ENCODE measurements at regions not wholly inside any gene's neighbourhood (a gene's known extent, or its start where the extent isn't known, plus 50 kb on each side); places are given as distances from the start of the nearest gene placed in this dataset.
"Not testable (repeated sequence)": the region's sequence is repeated elsewhere in the genome, so short reads cannot be mapped to it uniquely, and the experiment has no call there.

- DNase-seq = no peak
Observed at GRCh38 chr4:19119904-19120560, 1098.5 kb upstream of the LCORL start.

- no peak for DNase-seq
Observed at GRCh38 chr4:19117022-19117421, 1095.5 kb upstream of the LCORL start.

- DNase-seq = no peak
Observed at GRCh38 chr4:19104176-19104575, 1082.6 kb upstream of the LCORL start.

- DNase-seq = no peak
Observed at GRCh38 chr4:19095491-19096046, 1074.0 kb upstream of the LCORL start.

- no peak for DNase-seq
Observed at GRCh38 chr4:19093951-19094350, 1072.4 kb upstream of the LCORL start.

GRCh38 chr4:19092797-19093196 is 1071.2 kb upstream of the LCORL start:
- no peak for DNase-seq

- no peak for DNase-seq
Observed at GRCh38 chr4:19074036-19074435, 1052.5 kb upstream of the LCORL start.

GRCh38 chr4:19063662-19064061 is 1042.1 kb upstream of the LCORL start:
- no peak for DNase-seq

- no peak for DNase-seq
Observed at GRCh38 chr4:19054916-19055315, 1033.4 kb upstream of the LCORL start.

GRCh38 chr4:19051831-19052230 is 1030.3 kb upstream of the LCORL start:
- peak; percentile 45 for DNase-seq

- DNase-seq = no peak
Observed at GRCh38 chr4:19047279-19047880, 1025.8 kb upstream of the LCORL start.

GRCh38 chr4:19039816-19040215 is 1018.3 kb upstream of the LCORL start:
- DNase-seq = no peak

- no peak for DNase-seq
Observed at GRCh38 chr4:19038231-19038630, 1016.7 kb upstream of the LCORL start.

- DNase-seq = no peak
Observed at GRCh38 chr4:19033816-19034733, 1012.5 kb upstream of the LCORL start.

- no peak for DNase-seq
Observed at GRCh38 chr4:19030536-19030935, 1009.0 kb upstream of the LCORL start.

- DNase-seq = no peak
Observed at GRCh38 chr4:19030048-19030447, 1008.5 kb upstream of the LCORL start.

GRCh38 chr4:19026281-19026680 is 1004.7 kb upstream of the LCORL start:
- DNase-seq = no peak

GRCh38 chr4:19025031-19025430 is 1003.5 kb upstream of the LCORL start:
- no peak for DNase-seq

- no peak for DNase-seq
Observed at GRCh38 chr4:19024047-19024446, 1002.5 kb upstream of the LCORL start.

GRCh38 chr4:19021617-19022016 is 1000.1 kb upstream of the LCORL start:
- DNase-seq = no peak

- DNase-seq = not testable (repeated sequence)
Observed at GRCh38 chr4:19016550-19016949, 995.0 kb upstream of the LCORL start.

- no peak for DNase-seq
Observed at GRCh38 chr4:19014594-19014993, 993.0 kb upstream of the LCORL start.

GRCh38 chr4:19010761-19011160 is 989.2 kb upstream of the LCORL start:
- no peak for DNase-seq

- no peak for DNase-seq
Observed at GRCh38 chr4:19009881-19010280, 988.3 kb upstream of the LCORL start.

Measured in right forelimb (tissue), 1 donor.